H9 (cell line): ENCODE measurements at regions not wholly inside any gene's neighbourhood (a gene's known extent, or its start where the extent isn't known, plus 50 kb on each side); places are given as distances from the start of the nearest gene placed in this dataset.

Experiments used
- DNase-seq: peaks from one replicate; pipeline ENCODE4 v3.0.0-alpha.2; 2017
- H2AFZ ChIP-seq: one replicate; pipeline ENCODE4 v1.6.1; 2013; ENCODE audit warnings: mild to moderate bottlenecking, low read length, control low read depth, moderate library complexity
- H2AK5ac ChIP-seq: 2 replicates; pipeline ENCODE4 v1.6.1; 2013; ENCODE audit warnings: low read length, control low read depth, mixed read lengths; ENCODE audit not compliant: insufficient read length
- H2BK120ac ChIP-seq: one replicate; pipeline ENCODE4 v1.6.1; 2013; ENCODE audit warnings: low read depth, mild to moderate bottlenecking, low read length, control low read depth, inconsistent platforms; ENCODE audit not compliant: poor library complexity, severe bottlenecking
- H2BK12ac ChIP-seq: 2 replicates; pipeline ENCODE4 v1.6.1; 2013; ENCODE audit warnings: low read length, control low read depth, mixed read lengths, low read depth; ENCODE audit not compliant: insufficient read length
- H2BK15ac ChIP-seq: 2 replicates; pipeline ENCODE4 v1.6.1; 2013; ENCODE audit warnings: low read depth, low read length, control low read depth
- H2BK20ac ChIP-seq: one replicate; pipeline ENCODE4 v1.6.1; 2013; ENCODE audit warnings: low read depth, mild to moderate bottlenecking, low read length, control low read depth, inconsistent platforms; ENCODE audit not compliant: poor library complexity, severe bottlenecking
- H2BK5ac ChIP-seq: 2 replicates; pipeline ENCODE4 v1.6.1; 2013; ENCODE audit warnings: low read length, control low read depth, mixed read lengths; ENCODE audit not compliant: insufficient read length
- H3K14ac ChIP-seq: 2 replicates; pipeline ENCODE4 v1.6.1; 2013; ENCODE audit warnings: low read length, control low read depth; ENCODE audit not compliant: insufficient read depth
- H3K18ac ChIP-seq: 2 replicates; pipeline ENCODE4 v1.6.1; 2013; ENCODE audit warnings: low read depth, mild to moderate bottlenecking, mixed read lengths, low read length, control low read depth; ENCODE audit not compliant: insufficient read length
- H3K23ac ChIP-seq: 2 replicates; pipeline ENCODE4 v1.6.1; 2013; ENCODE audit warnings: low read length, control low read depth, mixed read lengths, low read depth; ENCODE audit not compliant: insufficient read length
- H3K23me2 ChIP-seq: 2 replicates; pipeline ENCODE4 v1.6.1; 2013; ENCODE audit warnings: low read depth, mild to moderate bottlenecking, mixed read lengths, low read length, control low read depth; ENCODE audit not compliant: insufficient read length, poor library complexity, severe bottlenecking
- H3K27ac ChIP-seq: 2 replicates; pipeline ENCODE4 v1.5.1; 2013; ENCODE audit warnings: low read length, control low read depth, mixed read lengths, low read depth; ENCODE audit not compliant: insufficient read length
- H3K27me3 ChIP-seq: 2 replicates; pipeline ENCODE4 v1.6.1; 2013; ENCODE audit warnings: low read length, control low read depth, inconsistent platforms; ENCODE audit not compliant: insufficient read depth
- H3K4ac ChIP-seq: 2 replicates; pipeline ENCODE4 v1.6.1; 2013; ENCODE audit warnings: low read depth, mild to moderate bottlenecking, control low read depth, inconsistent platforms, low read length, moderate library complexity
- H3K4me1 ChIP-seq: 2 replicates; pipeline ENCODE4 v1.6.1; 2013; ENCODE audit warnings: low read length, control low read depth, inconsistent platforms; ENCODE audit not compliant: insufficient read depth
- H3K4me2 ChIP-seq: 2 replicates; pipeline ENCODE4 v1.6.1; 2013; ENCODE audit warnings: low read length, control low read depth, mixed read lengths; ENCODE audit not compliant: insufficient read length, insufficient read depth
- H3K56ac ChIP-seq: 2 replicates; pipeline ENCODE4 v1.6.1; 2013; ENCODE audit warnings: low read depth, mild to moderate bottlenecking, mixed read lengths, low read length, control low read depth; ENCODE audit not compliant: insufficient read length
- H3K79me1 ChIP-seq: 2 replicates; pipeline ENCODE4 v1.6.1; 2013; ENCODE audit warnings: low read depth, mild to moderate bottlenecking, moderate library complexity, low read length, control low read depth, inconsistent platforms; ENCODE audit not compliant: insufficient read depth, poor library complexity, severe bottlenecking
- H3K79me2 ChIP-seq: 2 replicates; pipeline ENCODE4 v1.6.1; 2013; ENCODE audit warnings: low read length, control low read depth, inconsistent platforms; ENCODE audit not compliant: insufficient read depth
- H3K9ac ChIP-seq: 2 replicates; pipeline ENCODE4 v1.6.1; 2013; ENCODE audit warnings: low read length, control low read depth, mixed read lengths; ENCODE audit not compliant: insufficient read length; ENCODE audit errors: extremely low read depth
- H3K9me3 ChIP-seq: one replicate; pipeline ENCODE4 v1.6.1; 2013; ENCODE audit warnings: low read depth, low read length, inconsistent platforms; ENCODE audit not compliant: control insufficient read depth
- H3T11ph ChIP-seq: one replicate; pipeline ENCODE4 v1.6.1; 2013; ENCODE audit warnings: mild to moderate bottlenecking, low read length, control low read depth, inconsistent platforms
- H4K20me1 ChIP-seq: one replicate; pipeline ENCODE4 v1.6.1; 2013; ENCODE audit not compliant: control insufficient read depth, insufficient read length, insufficient read depth
- H4K5ac ChIP-seq: 2 replicates; pipeline ENCODE4 v1.6.1; 2013; ENCODE audit warnings: low read depth, mild to moderate bottlenecking, mixed read lengths, low read length, control low read depth; ENCODE audit not compliant: insufficient read length
- H4K8ac ChIP-seq: replicated peaks from 2 replicates; pipeline ENCODE4 v1.6.1; 2013; ENCODE audit warnings: low read length, control low read depth, mixed read lengths, low read depth; ENCODE audit not compliant: insufficient read length
- H4K91ac ChIP-seq: 2 replicates; pipeline ENCODE4 v1.6.1; 2013; ENCODE audit warnings: low read depth, mild to moderate bottlenecking, moderate library complexity, mixed read lengths, low read length, control low read depth; ENCODE audit not compliant: insufficient read length
- H3K27ac Mint-ChIP-seq, 3 experiments: 2 replicates in 2 of 3; 3 replicates in 1 of 3; pipeline ENCODE4 v1.8.0; 2020 to 2021; ENCODE audit warnings: mixed read lengths in 3 of 3, mild to moderate bottlenecking in 1 of 3, moderate library complexity in 1 of 3
- H3K27me3 Mint-ChIP-seq: 2 replicates; pipeline ENCODE4 v1.8.0; 2021; ENCODE audit warnings: low read depth, mild to moderate bottlenecking, moderate library complexity, mixed read lengths
- H3K36me3 Mint-ChIP-seq, 3 experiments: 2 replicates in 2 of 3; 3 replicates in 1 of 3; pipeline ENCODE4 v1.8.0; 2020 to 2021; ENCODE audit warnings: low read depth in 3 of 3, mixed read lengths in 3 of 3; ENCODE audit not compliant: insufficient read depth in 1 of 3
- H3K4me1 Mint-ChIP-seq, 2 experiments: 2 replicates each; pipeline ENCODE4 v1.8.0; 2020; ENCODE audit warnings: mixed read lengths in 2 of 2
- H3K4me3 Mint-ChIP-seq, 2 experiments: 2 replicates in 1 of 2; 3 replicates in 1 of 2; pipeline ENCODE4 v1.8.0; 2020 to 2021; ENCODE audit warnings: mild to moderate bottlenecking in 2 of 2, mixed read lengths in 2 of 2, moderate library complexity in 1 of 2
- H3K9me3 Mint-ChIP-seq, 2 experiments: 2 replicates in 1 of 2; 3 replicates in 1 of 2; pipeline ENCODE4 v1.8.0; 2020; ENCODE audit warnings: mild to moderate bottlenecking in 2 of 2, mixed read lengths in 2 of 2, moderate library complexity in 1 of 2
- CTCF ChIP-seq: fragments of 200-600 bp; sonication (generic); conservative IDR thresholded peaks from 3 replicates; pipeline ENCODE4 v1.8.0; 2021; ENCODE audit warnings: antibody characterized with exemption, mild to moderate bottlenecking
- WGBS: extraction: QIAGEN DNeasy Blood & Tissue Kit; methylation state at CpG from one replicate; pipeline ENCODE4 v1.1.7; 2013; ENCODE audit warnings: missing lambda C conversion rate, low lambda C conversion rate, mixed read lengths; ENCODE audit not compliant: insufficient read length; ENCODE audit errors: extremely low coverage; 5-methylcytosine and 5-hydroxymethylcytosine counted together

- no peak overlapping the region for H2BK120ac ChIP-seq
- WGBS, result no CpG with 5 or more reads among the region's 1 CpG
Observed at GRCh38 chr1:199644912-199645311, 382.6 kb upstream of the NR5A2 start.

More at GRCh38 chr1:199644912-199645311, 382.6 kb upstream of the NR5A2 start:
- Histone ChIP-seq H3K56ac (no peak overlapping the region), H2AFZ (no peak overlapping the region), H3K4ac (no peak overlapping the region), H4K20me1 (no peaks in the 10 kb centered on the region), H3K9me3 (no peaks in the 10 kb centered on the region), H3K9ac (no peak overlapping the region), H3K4me1 (no peaks in the 10 kb centered on the region), H4K8ac (no peak overlapping the region), H3K27me3 (no peaks in the 10 kb centered on the region), H3K79me1 (no peaks in the 10 kb centered on the region), H2BK12ac (no peak overlapping the region), H2BK5ac (no peak overlapping the region), H2AK5ac (no peak overlapping the region), H3K4me2 (no peak overlapping the region), H3K27ac (no peak overlapping the region), H2BK20ac (no peak overlapping the region), H3K23ac (no peak overlapping the region), H3T11ph (no peak overlapping the region), H3K18ac (no peak overlapping the region), H2BK15ac (no peak overlapping the region), H3K79me2 (no peaks in the 10 kb centered on the region), H4K5ac (no peak overlapping the region), H3K23me2 (no peaks in the 10 kb centered on the region), H3K14ac (no peak overlapping the region), H4K91ac (no peak overlapping the region)
- H3K9me3 Mint-ChIP-seq, result peaks cover 13 to 14% of the 10 kb centered on the region in 2 experiments; a peak in 4 of 5 replicates
- H3K27me3 Mint-ChIP-seq, result peaks cover 1% of the 10 kb centered on the region; the same call in 1 of the 2 replicates
- no peak overlapping the region for H3K4me3 Mint-ChIP-seq
- peaks cover 0 to 16% (median 3%) of the 10 kb centered on the region in 3 experiments; a peak in 4 of 7 replicates for H3K36me3 Mint-ChIP-seq
- H3K27ac Mint-ChIP-seq, result no peak overlapping the region
- no peak for DNase-seq
- TF ChIP-seq CTCF, result no peak
- no peaks in the 10 kb centered on the region for H3K4me1 Mint-ChIP-seq
